ENCODE measurements at regions not wholly inside any gene's neighbourhood (a gene's known extent, or its start where the extent isn't known, plus 50 kb on each side); places are given as distances from the start of the nearest gene placed in this dataset.
"Not testable (repeated sequence)": the region's sequence is repeated elsewhere in the genome, so short reads cannot be mapped to it uniquely, and the experiment has no call there.

- DNase-seq = no peak
Measured at GRCh38 chr12:67034110-67034879, 234.9 kb upstream of the CAND1 start.

GRCh38 chr12:67035121-67035520, 234.0 kb upstream of the CAND1 start:
- no peak for DNase-seq

GRCh38 chr12:67038486-67038885, 230.7 kb upstream of the CAND1 start:
- DNase-seq = no peak

GRCh38 chr12:67039995-67040860, 228.9 kb upstream of the CAND1 start:
- DNase-seq = no peak

- no peak for DNase-seq
Measured at GRCh38 chr12:67040861-67041137, 228.4 kb upstream of the CAND1 start.

GRCh38 chr12:67042697-67043131, 226.4 kb upstream of the CAND1 start:
- no peak for DNase-seq

GRCh38 chr12:67043771-67044170, 225.4 kb upstream of the CAND1 start:
- DNase-seq = no peak

GRCh38 chr12:67045650-67046049, 223.5 kb upstream of the CAND1 start:
- DNase-seq = no peak

- no peak for DNase-seq
Measured at GRCh38 chr12:67046062-67046461, 223.1 kb upstream of the CAND1 start.

GRCh38 chr12:67047634-67048033, 221.5 kb upstream of the CAND1 start:
- no peak for DNase-seq

GRCh38 chr12:67048371-67048770, 220.8 kb upstream of the CAND1 start:
- no peak for DNase-seq

- not testable (repeated sequence) for DNase-seq
Measured at GRCh38 chr12:67049199-67049598, 220.0 kb upstream of the CAND1 start.

GRCh38 chr12:67052981-67053380, 216.2 kb upstream of the CAND1 start:
- no peak for DNase-seq

- no peak for DNase-seq
Measured at GRCh38 chr12:67056329-67056728, 212.8 kb upstream of the CAND1 start.

- DNase-seq = no peak
Measured at GRCh38 chr12:67057072-67057471, 212.1 kb upstream of the CAND1 start.

- DNase-seq = no peak
Measured at GRCh38 chr12:67062193-67062592, 207.0 kb upstream of the CAND1 start.

- no peak for DNase-seq
Measured at GRCh38 chr12:67067453-67068203, 201.5 kb upstream of the CAND1 start.

GRCh38 chr12:67068204-67068731, 200.9 kb upstream of the CAND1 start:
- peak in 1 of 58 donors; percentile 3 for DNase-seq

- peak in 9 of 58 donors; percentile 1 to 50 (median 18) for DNase-seq
Measured at GRCh38 chr12:67068761-67069450, 200.3 kb upstream of the CAND1 start.

- peak in 19 of 58 donors; percentile 4 to 50 (median 20) for DNase-seq
Measured at GRCh38 chr12:67069451-67070306, 199.5 kb upstream of the CAND1 start.

Data from anterior cingulate cortex (tissue), 58 donors.